GM18867 (cell line): ENCODE measurements at regions not wholly inside any gene's neighbourhood (a gene's known extent, or its start where the extent isn't known, plus 50 kb on each side); places are given as distances from the start of the nearest gene placed in this dataset.
A peak's percentile ranks its signal among the peaks of the same experiment; 100 is the strongest.

Experiments used
- ATAC-seq: cut with Tn5 transposase; IDR thresholded peaks from one replicate; pipeline ENCODE4 v1.9.1; 2021; ENCODE audit warnings: mild to moderate bottlenecking, moderate library complexity; ENCODE audit not compliant: unreplicated experiment

- ATAC-seq, result no peak
Measured at GRCh38 chr5:168209997-168210396, 81.4 kb upstream of the WWC1 start.

DNA sequence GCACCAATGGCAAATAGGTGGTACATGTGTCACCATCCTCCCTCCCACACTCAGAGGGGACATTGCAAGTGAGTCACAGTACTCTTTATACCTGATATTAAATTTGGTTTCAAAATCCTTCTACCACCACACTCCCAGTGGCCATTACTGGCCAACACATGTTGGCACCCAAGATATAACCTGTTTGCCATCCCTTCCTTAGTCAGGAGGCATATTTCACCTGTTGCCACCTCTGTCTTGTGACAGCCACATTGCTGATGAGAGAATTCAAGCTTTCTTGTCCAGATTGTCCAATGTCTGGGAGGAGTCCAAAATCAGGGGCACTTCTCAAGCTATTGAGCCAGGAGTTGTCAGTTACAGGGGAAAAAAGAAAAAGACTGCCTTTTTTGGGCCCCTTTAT lies 80.2 kb upstream of the WWC1 start:
- ATAC-seq, result no peak

DNA sequence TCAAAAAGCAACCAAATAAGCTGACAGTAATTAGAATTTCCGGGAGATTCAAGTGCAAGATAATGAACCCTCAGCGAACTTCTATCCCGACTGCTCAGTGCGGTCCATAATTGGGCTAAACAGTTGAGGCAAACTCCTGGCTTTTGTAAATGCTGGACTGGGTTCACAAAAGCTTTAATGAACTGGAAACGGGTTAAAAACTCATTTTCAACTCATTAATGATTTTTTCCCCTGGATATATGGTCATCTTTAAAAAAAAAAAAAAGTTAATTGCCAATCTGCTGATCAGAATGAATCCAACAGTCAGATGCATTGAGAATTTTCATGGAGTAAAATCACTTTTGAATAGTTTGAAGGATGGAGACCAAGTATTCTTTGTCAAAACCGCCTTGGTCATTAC lies 79.5 kb upstream of the WWC1 start:
- ATAC-seq, result no peak

DNA sequence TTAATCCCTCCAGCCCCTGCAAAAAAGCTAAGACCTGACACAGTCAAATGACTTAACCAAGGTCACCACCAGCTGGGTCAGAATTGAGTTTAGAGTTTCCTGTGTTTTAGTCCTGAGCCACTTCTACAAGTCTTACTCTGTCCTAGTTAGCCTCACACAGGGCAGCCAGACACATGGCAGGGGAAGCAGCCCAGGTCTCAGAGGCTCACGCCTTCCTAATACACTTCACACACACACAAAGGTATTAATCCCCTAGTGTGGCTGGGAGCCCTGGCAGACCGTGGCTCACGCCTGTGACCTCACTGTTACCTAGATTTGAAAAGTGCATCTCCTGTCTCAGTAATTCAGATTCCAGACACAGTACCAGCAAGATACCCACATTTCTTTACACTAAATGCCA lies 77.4 kb upstream of the WWC1 start:
- ATAC-seq, result no peak

- no peak for ATAC-seq
Measured at GRCh38 chr5:168214886-168215285, 76.6 kb upstream of the WWC1 start.

DNA sequence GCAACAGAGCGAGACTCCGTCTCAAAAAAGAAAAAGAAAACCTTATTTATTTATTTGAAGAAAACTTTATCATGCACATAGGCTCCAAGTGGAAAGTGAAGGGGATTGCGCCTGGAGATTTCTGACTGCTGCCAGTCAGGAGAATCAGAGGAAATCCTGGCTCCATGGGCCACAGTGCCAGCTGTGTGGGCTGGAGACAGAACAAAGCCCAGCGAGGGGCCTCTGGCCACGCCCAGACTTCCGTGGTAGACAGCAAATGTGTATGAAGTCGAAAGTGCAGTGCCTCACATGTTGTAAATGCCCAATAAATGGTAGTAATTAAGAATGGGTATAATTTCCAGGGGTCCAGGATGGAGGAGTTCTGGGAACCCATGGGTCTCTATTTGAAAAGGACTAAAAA lies 75.8 kb upstream of the WWC1 start:
- no peak for ATAC-seq

- no peak for ATAC-seq
Measured at GRCh38 chr5:168216989-168217388, 74.5 kb upstream of the WWC1 start.

DNA sequence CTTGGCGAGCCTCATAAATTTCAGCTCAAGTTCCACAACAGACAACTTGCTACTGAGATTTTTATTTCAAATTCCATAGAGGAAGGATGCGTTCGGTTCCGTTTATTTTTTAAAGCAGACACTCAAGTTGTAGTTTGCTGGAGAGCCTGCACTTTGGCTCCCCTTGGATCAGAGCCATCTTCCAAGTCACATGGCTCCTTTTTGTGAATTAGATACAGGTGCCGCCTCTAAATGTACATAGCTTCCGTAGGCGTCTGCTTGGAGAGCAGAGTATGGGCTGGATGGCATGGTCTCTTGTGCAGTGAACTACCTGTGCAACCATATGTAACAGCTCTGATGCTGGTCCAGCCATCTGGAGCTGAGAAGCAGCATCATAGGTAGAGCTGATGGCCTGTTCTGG lies 73.9 kb upstream of the WWC1 start:
- ATAC-seq, result no peak

DNA sequence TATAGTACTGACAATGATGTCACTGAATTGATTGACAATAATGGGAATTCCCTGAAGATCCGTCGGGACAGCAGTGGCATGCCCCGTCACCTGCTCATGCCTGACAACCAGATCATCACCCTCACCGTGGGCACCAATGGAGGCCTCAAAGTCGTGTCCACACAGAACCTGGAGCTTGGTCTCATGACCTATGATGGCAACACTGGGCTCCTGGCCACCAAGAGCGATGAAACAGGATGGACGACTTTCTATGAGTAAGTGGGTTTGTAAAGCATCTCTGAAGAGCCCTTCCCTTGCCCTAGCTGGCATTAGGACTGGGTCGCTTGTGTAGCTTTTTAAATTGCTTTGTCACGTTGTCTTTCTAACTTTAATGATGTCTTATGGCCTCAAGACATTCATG lies 72.7 kb upstream of the WWC1 start:
- no peak for ATAC-seq

- ATAC-seq, result peak; percentile 92
Measured at GRCh38 chr5:168219515-168220410, 71.7 kb upstream of the WWC1 start.

- ATAC-seq, result no peak
Measured at GRCh38 chr5:168224085-168224484, 67.4 kb upstream of the WWC1 start.

DNA sequence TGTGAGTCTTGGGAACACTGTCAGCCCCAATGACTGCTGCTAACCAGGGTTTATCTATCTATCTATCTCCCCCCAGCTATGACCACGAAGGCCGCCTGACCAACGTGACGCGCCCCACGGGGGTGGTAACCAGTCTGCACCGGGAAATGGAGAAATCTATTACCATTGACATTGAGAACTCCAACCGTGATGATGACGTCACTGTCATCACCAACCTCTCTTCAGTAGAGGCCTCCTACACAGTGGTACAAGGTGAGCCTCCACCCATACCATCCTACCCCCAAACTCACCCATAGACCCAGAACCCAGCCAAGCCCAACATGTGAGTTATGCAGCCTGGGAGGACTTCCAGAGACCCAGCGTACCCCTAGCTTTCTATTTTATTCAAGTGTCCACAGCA lies 65.4 kb upstream of the WWC1 start:
- ATAC-seq, result no peak

DNA sequence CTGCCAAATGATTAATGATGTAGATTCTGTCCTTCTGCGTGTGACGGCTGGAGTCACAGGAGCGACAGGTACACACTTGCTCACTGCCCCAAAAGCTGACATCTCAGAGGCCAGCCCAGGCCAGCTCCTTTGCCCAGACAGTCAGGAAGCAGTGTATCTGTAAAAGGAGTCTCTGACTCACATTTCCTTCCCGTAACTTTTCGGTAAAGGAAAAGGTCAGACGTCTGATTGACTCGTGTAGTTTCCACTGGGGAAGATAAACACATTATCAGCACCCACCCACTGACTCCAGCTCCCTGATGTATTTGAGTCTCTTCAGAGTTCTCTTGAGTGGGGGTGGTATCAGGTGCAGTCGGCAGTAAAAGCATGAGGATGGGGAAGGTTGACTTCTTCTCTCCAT lies 64.4 kb upstream of the WWC1 start:
- no peak for ATAC-seq

DNA sequence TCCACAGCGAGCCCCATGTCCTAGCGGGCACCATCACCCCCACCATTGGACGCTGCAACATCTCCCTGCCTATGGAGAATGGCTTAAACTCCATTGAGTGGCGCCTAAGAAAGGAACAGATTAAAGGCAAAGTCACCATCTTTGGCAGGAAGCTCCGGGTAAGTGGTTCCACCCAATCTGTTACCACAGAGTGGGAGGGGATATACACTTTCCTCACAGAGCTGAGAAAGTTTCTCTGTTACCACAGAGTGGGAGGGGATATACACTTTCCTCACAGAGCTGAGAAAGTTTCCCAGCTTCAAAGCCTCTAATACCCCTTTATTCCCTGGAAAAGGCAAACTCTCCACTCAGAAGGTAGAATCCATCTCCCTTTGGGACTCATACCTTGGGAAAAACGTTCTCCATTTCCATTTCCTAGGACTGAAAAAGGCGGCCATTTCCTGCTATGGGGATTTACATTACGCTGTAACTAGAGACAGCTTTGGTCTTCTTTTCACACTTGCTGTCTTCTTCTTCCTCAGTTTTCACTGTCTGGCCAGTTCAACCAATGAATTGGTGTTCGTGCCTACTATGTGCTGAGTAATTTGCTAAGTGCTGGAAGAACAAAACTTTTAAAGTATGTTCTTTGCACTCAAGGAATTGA lies 63.4 kb upstream of the WWC1 start:
- peak; percentile 99 for ATAC-seq

DNA sequence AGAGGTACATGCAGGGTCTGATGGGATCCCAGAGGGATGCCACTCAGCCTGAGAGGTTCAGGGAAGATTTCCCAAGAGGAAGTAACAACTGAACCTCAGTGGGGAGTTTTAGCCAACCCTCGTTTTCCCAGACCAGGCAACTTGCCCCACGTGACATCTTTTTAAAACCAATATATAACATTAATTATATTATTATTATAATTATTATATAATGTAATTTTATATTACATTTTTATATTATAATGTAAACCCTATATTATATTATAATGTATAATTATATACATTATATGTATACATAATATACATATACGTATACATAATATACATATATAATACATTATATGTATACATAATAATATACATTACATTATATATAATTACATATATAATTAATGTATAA lies 62.8 kb upstream of the WWC1 start:
- ATAC-seq, result no peak

DNA sequence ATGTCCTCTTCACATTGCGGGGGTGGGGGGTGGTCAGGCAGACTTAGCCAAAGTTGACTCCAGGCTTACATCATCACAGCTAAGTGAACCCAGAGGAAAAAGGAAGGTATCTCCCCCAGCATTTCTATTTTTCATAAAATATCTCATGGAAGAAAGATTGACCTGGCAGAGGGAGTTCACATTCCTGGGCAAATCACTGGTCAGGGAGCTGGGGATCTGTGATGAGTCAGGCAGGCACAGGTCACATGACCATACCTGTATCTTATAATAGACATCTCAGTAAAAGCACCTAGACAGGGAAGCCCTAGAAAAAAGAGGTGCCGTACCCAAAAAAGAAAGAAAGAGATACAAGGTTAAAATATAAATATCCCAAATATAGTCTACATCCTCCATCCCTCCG lies 57.3 kb upstream of the WWC1 start:
- ATAC-seq, result no peak

DNA sequence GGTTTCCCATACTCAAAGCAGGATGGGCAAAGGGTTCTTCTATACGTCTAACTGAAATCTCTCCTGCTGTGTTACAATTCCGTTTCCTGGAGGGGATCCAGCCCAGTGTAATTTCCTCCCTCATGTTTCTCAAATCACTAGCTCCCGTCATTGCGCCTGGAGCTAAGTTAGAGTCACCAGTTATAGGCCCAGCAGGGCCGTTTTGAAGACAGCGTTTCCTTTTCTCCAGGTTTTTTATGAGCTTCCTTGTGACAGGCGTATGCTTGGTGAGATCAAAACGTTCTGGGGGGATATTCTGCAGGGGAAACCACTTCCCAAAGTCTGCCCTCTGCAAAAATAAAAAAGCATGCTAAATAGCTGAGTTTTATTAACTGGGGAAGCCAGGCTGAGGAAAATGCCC lies 53.0 kb upstream of the WWC1 start:
- ATAC-seq, result no peak

GRCh38 chr5:168239325-168239724 lies 52.1 kb upstream of the WWC1 start:
- no peak for ATAC-seq
